ENCODE measurements at regions not wholly inside any gene's neighbourhood (a gene's known extent, or its start where the extent isn't known, plus 50 kb on each side); places are given as distances from the start of the nearest gene placed in this dataset.

DNA sequence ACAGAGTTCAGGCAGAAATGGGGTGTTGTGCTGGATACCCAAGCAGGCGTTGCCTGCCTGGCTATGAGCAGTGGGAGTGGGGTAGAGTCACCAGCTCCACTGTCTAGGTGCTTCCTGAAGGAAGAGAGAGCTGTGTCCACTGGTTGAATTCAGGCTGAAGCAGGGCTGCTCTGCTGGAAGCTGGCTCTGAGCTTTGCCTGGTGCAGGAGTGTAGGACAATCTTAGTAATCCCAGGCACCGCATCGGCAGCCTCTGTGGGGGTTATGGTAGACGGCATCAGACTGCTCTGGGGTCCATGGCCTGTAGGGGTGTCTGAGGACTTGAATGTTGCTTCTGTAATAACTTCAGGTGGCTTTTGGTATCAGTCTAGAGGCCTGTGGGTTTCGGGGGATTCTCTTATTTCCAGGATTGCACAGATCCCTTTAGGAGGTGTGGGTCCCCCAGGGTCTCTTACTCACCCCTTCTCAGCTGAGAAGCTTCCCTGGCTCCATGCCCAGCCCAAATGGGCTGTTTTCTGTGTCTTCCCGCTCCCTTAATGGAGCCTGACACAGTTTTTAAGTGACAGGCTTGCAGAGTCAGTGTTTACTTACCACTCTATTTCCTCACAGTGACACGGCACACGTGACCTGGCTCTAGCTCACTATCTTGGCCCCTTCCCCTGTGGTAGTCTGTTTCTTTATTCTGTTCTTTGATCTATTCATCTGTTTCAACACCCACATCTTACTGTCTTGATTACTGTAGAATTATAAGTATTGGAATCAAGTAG lies 644.3 kb downstream of the CBLN2 start:
- no peak for DNase-seq (ENCODE audit: low read depth, low spot score)

- no peak for DNase-seq (ENCODE audit: low read depth, low spot score)
Observed at GRCh38 chr18:71899183-71899582, 645.0 kb downstream of the CBLN2 start.

DNA sequence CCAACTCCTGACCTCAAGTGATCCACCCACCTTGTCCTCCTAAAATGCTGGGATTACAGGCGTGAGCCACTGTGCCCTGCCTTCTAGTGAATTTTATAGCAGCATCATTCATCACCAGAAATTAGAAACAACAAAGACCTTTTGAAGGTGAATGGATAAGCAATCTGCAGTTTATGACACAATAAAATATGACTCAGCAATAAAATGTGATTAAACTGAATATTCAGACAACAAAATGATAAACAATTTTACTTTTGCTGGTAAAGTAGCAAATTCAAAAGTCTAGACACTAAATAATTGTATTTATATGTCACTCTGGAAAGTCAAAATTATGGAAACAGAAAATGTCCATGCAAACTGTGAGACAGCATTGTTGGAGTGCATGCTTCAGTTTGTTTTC lies 656.6 kb downstream of the CBLN2 start:
- DNase-seq (ENCODE audit: low read depth, low spot score): no peak

- DNase-seq (ENCODE audit: low read depth, low spot score): no peak
Observed at GRCh38 chr18:71878226-71878625, 665.9 kb downstream of the CBLN2 start.

DNA sequence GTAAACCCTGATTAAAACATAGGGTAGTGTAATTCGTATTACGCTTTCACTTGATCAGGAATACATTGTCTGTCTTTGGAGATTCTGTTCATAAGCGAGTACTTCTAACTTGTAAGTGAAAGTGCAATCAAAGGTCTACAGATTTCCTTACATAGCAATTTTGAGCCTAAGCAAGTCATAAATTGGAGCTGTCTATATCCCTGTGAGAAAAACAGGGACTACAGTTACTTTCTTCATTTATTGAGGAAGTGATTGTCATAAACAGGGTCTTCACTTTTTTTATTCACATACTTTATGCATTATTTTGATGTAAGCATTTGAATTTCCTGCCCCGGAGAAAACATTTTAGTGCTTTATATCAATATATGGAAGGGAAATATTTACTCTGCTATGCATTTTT lies 670.4 kb downstream of the CBLN2 start:
- DNase-seq (ENCODE audit: low read depth, low spot score): no peak

GRCh38 chr18:71865888-71866287 lies 678.3 kb downstream of the CBLN2 start:
- DNase-seq (ENCODE audit: low read depth, low spot score): no peak

DNA sequence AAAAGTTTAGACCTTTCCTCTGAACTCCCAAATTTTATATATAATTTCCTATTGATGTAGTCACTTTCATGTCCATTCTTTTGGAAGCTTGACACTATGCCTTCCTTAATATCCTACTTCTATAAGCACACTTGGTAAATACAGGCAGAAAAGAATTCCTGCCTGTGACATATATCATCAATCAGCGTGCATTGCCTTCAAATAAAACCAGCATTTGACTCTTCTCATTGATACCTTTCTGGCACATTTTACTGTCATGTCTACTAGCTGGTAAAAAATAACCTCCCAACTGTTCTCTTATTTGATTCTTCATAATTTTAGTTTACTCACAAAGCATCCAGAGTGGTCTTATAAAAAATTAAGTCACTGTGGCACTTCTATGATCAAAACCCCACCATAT lies 693.5 kb downstream of the CBLN2 start:
- DNase-seq (ENCODE audit: low read depth, low spot score): no peak

GRCh38 chr18:71849407-71849806 lies 694.7 kb downstream of the CBLN2 start:
- no peak for DNase-seq (ENCODE audit: low read depth, low spot score)

- DNase-seq (ENCODE audit: low read depth, low spot score): no peak
Observed at GRCh38 chr18:71846716-71847115, 697.4 kb downstream of the CBLN2 start.

DNA sequence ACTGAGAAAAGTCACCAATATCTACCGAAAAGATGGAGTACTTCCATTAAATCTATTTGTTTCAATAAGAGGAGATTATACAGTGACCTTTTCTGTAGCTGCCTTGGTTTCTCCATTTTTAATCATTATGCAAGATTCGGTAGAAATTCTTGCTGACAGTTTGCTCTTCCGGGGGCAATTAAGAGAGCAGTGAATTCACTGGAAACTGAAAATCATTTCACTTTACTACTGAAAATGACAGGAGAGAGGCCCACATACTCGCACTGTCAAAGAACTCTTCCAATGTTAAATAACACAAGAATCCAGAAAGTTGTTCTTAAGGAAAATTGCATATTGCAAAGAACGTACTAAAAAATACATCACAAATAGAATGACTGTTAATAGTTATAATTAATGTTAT lies 699.3 kb downstream of the CBLN2 start:
- no peak for DNase-seq (ENCODE audit: low read depth, low spot score)

DNA sequence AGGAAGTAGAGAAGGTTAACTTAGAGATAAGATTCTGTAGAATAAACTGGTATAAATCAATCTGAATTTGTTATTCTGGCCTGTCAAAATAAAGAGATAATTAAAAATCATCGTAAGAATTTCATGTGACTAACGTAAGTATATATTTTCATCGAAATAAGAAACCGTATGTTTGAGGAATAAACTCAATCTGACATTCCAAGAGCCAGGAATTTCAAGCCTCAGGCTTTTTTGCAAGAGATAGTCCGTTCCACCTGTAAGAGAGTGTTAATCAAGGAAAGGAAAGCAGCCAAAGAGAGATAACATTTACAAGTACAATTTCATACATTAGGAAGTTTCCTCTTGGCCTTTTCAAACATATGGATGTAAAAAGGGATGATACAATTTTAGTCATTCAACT lies 701.5 kb downstream of the CBLN2 start:
- no peak for DNase-seq (ENCODE audit: low read depth, low spot score)

DNA sequence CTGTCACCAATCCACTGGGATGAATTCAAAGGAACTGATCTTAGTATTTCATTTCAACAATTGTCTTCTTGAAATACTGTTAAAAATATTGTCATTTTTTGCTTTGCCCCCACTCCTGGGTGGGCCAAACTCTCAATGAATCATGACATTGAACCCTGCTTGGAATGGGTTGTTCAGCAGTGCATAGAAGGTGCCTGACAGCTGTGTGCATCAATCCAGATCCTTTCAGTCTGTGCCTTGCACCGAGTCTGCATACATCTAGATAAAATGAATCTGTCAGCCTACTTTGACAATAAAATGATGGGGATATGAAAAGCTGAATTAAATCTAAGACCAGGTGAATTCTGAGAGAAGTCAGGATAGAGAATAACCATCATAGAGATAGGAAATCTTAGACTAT lies 706.6 kb downstream of the CBLN2 start:
- DNase-seq (ENCODE audit: low read depth, low spot score): no peak

GRCh38 chr18:71832946-71833617 lies 711.1 kb downstream of the CBLN2 start:
- DNase-seq (ENCODE audit: low read depth, low spot score): no peak

GRCh38 chr18:71831039-71831438 lies 713.1 kb downstream of the CBLN2 start:
- DNase-seq (ENCODE audit: low read depth, low spot score): no peak

DNA sequence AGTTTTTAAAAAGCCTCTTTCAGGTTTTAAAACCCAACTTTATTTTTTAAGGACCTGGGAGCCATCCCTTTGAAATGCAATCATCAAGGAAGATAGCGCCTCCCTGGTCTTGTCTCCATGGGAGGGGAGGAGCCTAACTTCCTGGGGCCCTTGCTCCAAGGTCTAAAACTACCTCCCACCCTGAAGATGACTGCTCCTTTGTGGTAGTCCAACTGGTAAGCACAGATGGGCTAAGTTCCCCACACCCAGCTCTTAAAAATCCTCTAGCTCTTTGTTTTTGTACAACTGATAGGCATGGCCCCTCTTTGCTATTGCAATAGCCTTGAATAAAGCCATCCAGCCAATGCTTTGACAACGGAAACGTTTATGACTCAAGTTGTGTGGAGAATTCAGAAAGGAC lies 716.8 kb downstream of the CBLN2 start:
- DNase-seq (ENCODE audit: low read depth, low spot score): no peak

- DNase-seq (ENCODE audit: low read depth, low spot score): no peak
Observed at GRCh38 chr18:71815305-71815704, 728.8 kb downstream of the CBLN2 start.

GRCh38 chr18:71809711-71810110 lies 734.4 kb downstream of the CBLN2 start:
- DNase-seq (ENCODE audit: low read depth, low spot score): no peak

- DNase-seq (ENCODE audit: low read depth, low spot score): no peak
Observed at GRCh38 chr18:71808616-71809015, 735.5 kb downstream of the CBLN2 start.

GRCh38 chr18:71807586-71807985 lies 736.6 kb downstream of the CBLN2 start:
- DNase-seq (ENCODE audit: low read depth, low spot score): no peak

GRCh38 chr18:71798986-71799673 lies 745.0 kb downstream of the CBLN2 start:
- no peak for DNase-seq (ENCODE audit: low read depth, low spot score)

DNA sequence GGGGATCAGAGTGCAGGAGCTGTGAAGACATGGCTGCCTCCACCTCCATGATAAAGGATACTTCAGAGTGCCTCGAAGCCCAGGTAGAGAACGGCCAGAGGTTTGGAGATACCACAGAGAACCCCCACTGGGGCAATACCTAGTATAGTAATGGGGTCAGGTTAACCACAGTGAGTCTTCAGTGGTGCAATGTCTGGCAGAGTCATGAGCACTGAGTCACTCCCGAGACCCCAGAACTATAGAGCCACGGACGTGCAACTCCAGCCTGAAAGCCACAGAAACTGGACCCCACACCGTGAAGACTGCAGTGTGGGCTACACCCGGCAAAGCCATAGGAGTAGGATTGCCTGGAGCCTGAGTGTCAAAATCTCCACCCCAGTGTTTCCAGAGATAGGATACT lies 746.6 kb downstream of the CBLN2 start:
- no peak for DNase-seq (ENCODE audit: low read depth, low spot score)

- DNase-seq (ENCODE audit: low read depth, low spot score): no peak
Observed at GRCh38 chr18:71784777-71785176, 759.4 kb downstream of the CBLN2 start.

DNA sequence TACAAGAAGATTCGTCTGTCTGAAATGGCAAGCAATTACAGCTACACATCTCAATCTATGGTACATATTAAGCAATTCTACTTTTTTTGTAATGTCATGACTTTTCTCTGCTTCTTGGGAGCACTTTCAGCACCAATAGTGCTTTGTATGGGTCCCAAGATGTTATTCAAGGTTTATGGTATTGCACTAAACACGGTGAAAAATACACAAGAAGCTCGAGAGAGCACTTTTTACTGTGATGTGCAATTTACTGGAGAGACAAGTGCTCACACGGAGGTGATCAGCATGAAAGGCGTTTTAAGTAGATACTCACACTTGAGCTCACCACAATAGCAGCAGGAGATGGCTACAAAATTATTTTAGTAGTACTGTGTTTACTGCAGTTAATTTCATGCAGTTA lies 783.6 kb downstream of the CBLN2 start:
- DNase-seq (ENCODE audit: low read depth, low spot score): no peak

Measured in iPS DF 19.7 (cell line).